ENCODE measurements at regions not wholly inside any gene's neighbourhood (a gene's known extent, or its start where the extent isn't known, plus 50 kb on each side); places are given as distances from the start of the nearest gene placed in this dataset.
"Not testable (repeated sequence)": the region's sequence is repeated elsewhere in the genome, so short reads cannot be mapped to it uniquely, and the experiment has no call there.

DNA sequence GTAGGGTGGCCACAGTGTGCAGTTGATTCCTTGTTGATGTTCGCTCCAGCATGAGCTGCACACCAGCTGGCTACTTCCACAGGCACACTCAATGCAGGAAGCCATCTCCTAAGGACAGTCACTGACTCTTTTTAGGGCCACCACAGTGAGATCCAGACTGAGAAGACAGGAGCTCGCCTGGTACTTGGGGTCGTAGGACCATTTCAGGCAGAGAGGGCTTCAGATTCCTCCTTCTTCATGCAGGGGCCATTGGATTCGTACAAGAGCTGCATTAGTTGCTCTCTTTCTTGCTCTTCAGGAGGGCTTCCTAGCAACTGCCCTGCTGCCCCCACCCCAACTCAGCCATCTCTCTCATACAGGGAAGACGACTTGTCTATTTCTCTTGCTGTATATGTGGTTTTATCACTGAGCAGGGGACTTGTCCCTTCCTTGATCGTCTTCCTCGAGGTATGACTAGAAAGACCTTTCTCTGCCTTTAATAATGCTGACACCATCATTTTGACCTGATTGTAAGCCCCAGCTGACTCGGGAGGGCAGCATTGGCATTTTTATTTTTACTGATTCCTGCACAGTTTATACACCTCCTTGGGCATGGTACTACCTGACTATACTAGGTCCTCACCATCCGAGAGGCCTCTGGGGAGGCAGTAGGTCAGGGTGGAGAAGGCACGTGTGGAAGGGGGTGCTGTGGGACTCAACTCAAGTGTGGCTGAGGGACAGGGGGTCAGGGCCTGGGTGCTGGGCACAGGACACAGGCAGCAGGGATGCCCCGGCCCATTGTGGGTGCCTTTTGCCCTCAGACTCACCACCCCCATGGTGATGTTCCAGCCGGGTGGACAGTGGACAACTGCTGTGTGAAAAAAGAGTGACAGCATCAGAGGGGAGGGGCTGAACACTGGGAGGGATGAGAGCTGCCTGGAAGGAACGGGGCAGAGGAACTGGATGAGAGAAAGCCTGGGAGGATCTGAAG lies 136.7 kb upstream of the ZNF746 start:
- DNase-seq (ENCODE audit: low spot score) = no peak

DNA sequence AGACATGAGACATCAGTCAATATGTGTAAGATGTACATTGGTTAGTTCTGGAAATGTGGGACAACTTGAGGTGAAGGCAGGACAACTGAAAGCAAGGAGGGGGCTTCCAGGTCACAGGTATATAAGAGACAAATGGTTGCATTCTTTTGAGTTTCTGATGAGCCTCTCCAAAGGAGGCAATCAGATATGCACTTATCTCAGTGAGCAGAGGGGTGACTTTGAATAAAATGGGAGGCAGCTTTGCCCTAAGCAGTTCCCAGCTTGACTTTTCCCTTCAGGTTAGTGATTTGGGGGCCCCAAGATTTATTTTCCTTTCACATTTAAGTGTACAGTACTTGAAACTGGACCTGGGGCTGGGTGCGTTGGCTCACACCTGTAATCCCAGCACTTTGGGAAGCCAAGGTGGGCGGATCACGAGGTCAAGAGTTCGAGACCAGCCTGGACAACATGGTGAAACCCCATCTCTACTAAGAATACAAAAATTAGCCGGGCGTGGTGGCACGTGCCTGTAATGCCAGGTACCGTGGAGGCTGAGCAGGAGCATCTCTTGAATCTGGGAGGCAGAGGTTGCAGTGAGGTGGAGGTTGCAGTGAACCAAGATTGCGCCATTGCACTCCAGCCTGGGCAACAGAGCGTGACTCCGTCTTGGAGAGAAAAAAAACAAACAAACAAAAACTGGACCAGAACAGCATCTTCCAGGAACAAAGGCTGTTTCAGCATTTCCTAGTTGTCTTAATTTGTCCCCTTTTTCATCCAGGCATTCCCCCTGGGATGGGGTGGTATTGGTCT lies 130.9 kb upstream of the ZNF746 start:
- not testable (repeated sequence) for DNase-seq (ENCODE audit: low spot score)

DNA sequence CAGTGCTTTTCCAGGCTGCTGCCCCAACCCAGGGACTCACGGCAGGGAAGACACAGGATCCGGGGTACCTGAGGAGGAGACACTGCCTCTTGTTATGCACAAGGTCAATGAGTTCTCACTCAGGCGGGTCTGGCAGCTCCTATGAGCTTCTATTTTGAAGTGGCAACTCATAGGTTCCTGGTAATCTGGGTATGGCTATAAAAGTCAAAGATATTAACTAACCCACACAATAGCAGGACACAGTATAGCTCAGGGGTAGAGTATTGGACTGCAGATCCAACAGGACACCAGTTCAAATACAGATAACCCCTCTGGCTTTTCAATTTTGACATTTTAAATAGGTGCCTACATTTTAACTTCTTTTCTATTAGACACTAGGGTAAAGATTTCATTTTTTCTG lies 130.3 kb upstream of the ZNF746 start:
- DNase-seq (ENCODE audit: low spot score) = no peak

GRCh38 chr7:149626972-149627371 lies 129.4 kb upstream of the ZNF746 start:
- no peak for DNase-seq (ENCODE audit: low spot score)

- DNase-seq (ENCODE audit: low spot score) = no peak
Measured at GRCh38 chr7:149625947-149626392, 128.4 kb upstream of the ZNF746 start.

- DNase-seq (ENCODE audit: low spot score) = peak; percentile 71
Measured at GRCh38 chr7:149625340-149625946, 127.8 kb upstream of the ZNF746 start.

- DNase-seq (ENCODE audit: low spot score) = peak; percentile 95
Measured at GRCh38 chr7:149624419-149625339, 127.1 kb upstream of the ZNF746 start.

- peak; percentile 42 for DNase-seq (ENCODE audit: low spot score)
Measured at GRCh38 chr7:149624006-149624405, 126.4 kb upstream of the ZNF746 start.

DNA sequence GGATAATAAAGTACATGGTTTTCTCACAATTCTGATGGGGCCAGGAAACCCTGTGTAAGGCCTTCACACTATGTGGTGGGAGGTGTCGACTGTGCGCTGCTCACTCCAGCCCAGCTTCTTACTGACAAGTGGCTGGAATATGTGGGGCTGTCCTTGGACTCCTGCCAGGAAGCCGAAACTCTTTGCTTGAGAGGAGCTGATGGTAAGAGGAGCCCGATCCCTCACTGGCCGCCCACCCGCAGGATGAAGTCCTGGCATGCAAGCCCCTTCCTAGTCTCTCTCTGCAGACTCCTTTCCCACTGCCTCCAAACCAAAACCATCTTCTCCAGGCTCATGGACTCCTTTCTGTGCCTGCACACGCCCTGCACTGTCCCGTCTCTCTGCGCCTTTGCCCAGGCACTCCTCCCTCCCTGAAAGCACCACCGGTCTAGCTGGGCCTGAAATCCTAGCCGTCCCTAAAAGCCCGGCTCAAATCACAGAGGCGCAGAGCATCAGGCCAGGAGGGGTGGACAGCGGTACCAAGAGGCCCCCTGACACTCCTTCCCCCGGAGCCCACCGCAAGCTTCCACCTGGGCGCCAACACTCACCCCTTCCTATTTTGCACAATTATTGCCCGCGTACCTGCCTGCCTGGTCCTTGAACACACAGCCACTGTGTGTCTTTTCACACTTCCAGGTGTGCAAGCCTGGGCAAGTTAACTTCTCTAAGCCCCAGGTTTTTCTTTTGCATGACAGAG lies 125.8 kb upstream of the ZNF746 start:
- DNase-seq (ENCODE audit: low spot score) = peak; percentile 77

DNA sequence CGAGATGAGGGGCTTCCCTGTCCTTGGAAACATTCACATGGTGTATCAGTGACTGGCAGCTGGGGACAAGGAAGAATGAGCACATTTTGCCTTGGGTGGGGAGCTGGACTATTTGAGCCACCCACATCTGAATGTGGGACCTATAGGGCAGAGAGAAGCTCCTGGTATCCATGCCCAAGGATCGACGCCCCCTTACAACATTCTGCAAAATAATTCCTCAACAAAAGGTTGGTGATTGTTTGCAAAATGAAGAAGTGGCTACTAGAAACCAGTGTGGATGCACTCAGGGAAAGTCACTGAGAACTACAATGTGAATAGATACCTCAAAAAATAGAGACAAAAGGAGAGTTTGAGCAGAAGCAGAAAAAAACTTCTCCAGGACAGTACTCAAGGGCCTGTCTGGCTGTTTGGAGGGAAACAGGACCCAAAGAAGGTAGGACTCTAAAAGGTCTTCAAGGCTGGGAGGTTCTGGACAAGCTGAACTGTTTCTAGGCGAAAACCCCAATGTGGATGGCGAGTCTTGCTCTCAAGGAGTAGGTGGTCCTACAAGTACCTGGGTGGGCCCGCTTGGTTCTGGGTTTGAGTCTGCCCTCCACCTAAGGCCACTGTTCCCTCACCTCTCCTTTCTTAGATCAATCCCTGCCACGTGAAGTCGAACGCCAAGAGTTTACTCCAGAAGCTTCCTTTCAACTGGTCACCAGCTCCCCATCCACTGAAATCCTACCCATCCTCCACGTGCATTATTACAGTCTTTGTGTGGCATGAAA lies 125.0 kb upstream of the ZNF746 start:
- no peak for DNase-seq (ENCODE audit: low spot score)

DNA sequence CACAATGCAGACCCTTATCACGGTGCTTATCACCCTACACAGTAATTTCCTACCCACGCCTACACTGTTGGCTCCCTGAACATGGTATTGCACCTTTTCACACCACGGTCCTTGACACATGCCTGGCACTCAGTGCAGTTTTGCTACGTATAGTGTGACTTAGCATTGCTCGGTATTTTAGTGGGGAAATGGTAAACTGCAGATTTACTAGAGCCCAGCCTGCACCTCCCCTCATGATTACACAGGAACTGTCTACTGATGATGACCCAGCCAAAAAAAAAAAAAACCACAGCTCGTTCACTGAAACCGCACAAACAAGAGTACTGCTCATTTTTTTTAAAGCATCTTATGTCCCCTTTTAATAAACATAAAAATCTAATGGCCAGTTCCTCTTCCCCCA lies 124.2 kb upstream of the ZNF746 start:
- DNase-seq (ENCODE audit: low spot score) = no peak

DNA sequence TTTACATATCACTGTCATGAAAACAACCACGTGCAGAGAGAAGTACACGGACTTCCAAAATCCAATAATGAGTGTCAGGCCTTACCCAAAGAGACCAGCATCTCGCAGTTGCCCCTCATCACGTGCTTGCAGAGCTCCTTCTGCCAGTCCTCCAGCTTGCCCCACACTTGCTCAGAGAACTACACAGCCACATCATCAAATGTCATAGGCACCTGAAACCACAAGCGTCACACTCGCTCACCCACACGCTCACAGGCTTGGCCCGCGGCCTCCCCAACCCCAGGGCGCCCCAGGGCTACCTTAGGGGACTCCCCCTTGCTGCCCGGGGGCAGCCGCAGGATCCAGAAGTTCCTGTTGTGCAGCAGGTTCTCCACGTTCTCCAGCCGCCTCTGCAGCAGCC lies 123.4 kb upstream of the ZNF746 start:
- DNase-seq (ENCODE audit: low spot score) = no peak

DNA sequence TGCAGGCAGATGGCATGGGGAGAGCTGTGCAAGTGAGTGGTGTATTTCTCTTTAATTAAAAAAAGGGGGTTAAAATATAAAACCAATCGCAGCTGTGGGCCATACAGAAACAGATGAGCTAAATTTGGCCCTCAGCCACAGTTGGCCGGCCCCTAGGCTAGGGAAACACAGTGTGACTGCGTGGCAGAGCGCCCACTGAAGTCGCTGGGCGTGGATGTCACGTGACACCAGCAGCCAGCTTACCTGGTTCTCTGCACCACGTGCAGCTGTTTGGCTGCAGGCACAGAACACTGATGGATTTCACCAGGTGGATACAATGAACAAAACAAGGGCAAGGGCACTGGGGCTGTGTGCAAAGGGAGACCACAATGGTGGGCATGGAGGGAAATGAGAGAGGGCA lies 119.3 kb upstream of the ZNF746 start:
- DNase-seq (ENCODE audit: low spot score) = no peak

DNA sequence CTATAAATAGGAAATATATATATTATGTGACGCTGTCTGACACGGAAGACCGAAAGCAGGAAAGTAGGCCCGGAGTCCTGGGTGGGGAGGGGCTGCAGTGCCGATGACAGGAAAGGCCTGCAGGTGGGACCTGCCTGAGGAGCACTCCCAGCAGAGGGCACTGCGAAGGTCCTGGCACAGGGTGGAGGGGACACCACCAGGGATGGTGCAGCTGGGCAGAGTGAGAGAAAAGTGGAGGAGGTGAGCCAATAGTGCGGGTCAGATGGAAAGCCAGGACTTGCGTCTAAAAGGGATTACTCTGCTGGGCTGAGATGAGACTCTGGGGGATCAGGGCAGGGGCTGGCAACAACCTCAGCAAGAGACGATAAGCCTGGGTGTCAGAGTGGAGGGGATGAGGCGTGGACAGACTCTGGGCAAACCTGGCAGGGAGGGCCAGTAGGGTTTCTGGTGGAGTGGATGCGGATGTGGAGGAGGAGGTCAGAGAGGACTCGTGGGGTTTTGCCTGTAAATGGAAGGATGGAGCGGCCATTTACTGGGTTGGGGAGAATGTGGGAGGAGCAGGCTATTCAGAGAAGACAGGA lies 118.2 kb upstream of the ZNF746 start:
- no peak for DNase-seq (ENCODE audit: low spot score)

GRCh38 chr7:149610441-149611011 lies 112.9 kb upstream of the ZNF746 start:
- DNase-seq (ENCODE audit: low spot score) = no peak

DNA sequence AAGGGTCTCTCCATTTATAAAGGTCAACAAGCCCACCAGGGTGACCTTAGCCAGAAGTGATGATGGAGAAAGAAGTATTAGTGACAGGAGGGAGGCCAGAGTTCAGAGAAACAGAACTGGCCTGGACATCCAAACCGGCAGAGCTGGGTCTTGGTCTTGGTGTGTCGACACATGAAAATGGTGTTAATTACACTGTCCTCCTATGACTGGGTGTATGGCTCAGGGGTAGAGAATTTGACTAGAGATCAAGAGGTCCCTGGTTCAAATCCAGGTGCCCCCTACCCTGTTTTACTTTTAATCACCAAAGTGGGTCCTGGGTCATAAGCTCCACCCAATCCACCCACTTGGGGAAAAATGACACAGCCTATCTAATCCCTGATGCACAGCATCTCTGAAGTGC lies 110.6 kb upstream of the ZNF746 start:
- no peak for DNase-seq (ENCODE audit: low spot score)

DNA sequence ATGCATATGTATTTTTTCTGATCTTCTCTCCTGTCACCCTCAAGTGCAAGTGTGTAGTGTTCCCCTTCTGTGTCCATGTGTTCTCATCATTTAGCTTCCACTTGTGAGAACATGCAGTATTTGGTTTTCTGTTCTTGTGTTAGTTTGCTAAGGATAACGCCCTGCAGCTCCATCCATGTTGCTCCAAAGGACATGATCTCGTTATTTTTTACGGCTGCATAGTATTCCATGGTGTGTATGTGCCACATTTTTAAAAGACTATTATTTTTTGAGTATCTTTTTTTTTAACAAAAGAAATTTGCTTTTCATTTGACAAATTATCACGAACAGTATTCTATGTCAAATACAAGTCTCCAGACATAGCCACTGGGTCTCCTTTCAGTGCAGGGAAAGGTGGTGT lies 110.1 kb upstream of the ZNF746 start:
- DNase-seq (ENCODE audit: low spot score) = no peak

- DNase-seq (ENCODE audit: low spot score) = no peak
Measured at GRCh38 chr7:149606826-149607225, 109.2 kb upstream of the ZNF746 start.

DNA sequence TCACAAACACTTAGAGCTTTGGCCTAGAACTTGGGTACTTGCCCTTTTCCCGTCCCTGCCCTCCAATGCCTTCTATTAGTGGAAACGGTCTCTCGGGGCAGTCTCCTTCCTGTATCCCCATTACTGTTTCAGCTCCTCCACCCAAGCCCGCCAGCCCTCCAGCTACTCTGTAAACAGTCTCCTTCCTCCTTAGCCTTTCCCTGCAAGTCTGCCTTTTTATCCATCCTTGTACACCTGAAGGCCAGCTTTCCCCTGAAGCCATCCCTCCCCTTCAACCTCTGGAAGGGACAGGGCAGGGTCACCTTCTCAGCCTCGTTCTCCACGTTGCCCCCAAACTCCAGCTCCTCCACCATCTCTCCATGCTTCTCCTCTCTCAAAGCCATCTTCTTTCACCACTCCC lies 108.1 kb upstream of the ZNF746 start:
- no peak for DNase-seq (ENCODE audit: low spot score)
